Stimulated activated effector memory CD8-positive, alpha-beta T cell treated with anti-CD3 and anti-CD28 coated beads, Interleukin-12 subunit alpha, Interleukin-12 subunit beta, amount 100 ng/mL, for 72 hours (primary cell): ENCODE measurements at regions not wholly inside any gene's neighbourhood (a gene's known extent, or its start where the extent isn't known, plus 50 kb on each side); places are given as distances from the start of the nearest gene placed in this dataset.

Experiments used
- ATAC-seq: fragments of 150-1000 bp; cut with Tn5 transposase; 2 replicates; pipeline ENCODE4 v1.10.0; 2021
- DNase-seq, 2 donors: peaks; one replicate each; pipeline ENCODE4 v3.0.0; 2021 to 2022; ENCODE audit warnings: low spot score in 2 of 2
- H3K27ac Mint-ChIP-seq: one replicate; pipeline ENCODE4 v1.8.0; 2022; ENCODE audit warnings: mild to moderate bottlenecking, mixed read lengths
- H3K36me3 Mint-ChIP-seq: one replicate; pipeline ENCODE4 v1.8.0; 2022; ENCODE audit warnings: mild to moderate bottlenecking, mixed read lengths
- H3K4me1 Mint-ChIP-seq: one replicate; pipeline ENCODE4 v1.8.0; 2022; ENCODE audit warnings: mixed read lengths
- H3K4me3 Mint-ChIP-seq: one replicate; pipeline ENCODE4 v1.8.0; 2022; ENCODE audit warnings: mild to moderate bottlenecking, mixed read lengths
- H3K9me3 Mint-ChIP-seq: one replicate; pipeline ENCODE4 v1.8.0; 2022; ENCODE audit warnings: mixed read lengths

DNA sequence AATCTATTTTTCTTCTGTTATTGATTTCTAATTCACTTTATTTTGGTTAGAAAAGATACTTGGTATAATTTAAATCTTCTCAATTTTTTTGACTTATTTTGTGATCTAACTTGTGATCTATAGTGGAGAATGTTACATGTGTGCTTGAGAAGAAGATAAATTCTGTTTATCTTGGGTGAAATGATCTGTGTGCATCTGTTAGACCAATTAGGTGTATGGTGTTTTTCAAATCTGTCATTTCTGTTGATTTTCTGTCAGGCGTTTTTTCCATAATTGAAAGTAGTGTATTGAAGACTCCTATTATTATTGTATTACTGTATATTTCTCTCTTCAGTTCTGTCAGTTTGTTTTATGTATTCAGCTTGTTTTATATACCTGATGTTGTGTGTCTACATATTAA is 1668.3 kb downstream of the PLA2G4A start:
- Mint-ChIP-seq H3K4me1 (no peaks in the 10 kb centered on the region), H3K36me3 (no peaks in the 10 kb centered on the region), H3K27ac (no peak overlapping the region), H3K9me3 (peaks cover 17% of the 10 kb centered on the region), H3K4me3 (no peak overlapping the region)
- ATAC-seq (no peak), DNase-seq (no peak)

DNA sequence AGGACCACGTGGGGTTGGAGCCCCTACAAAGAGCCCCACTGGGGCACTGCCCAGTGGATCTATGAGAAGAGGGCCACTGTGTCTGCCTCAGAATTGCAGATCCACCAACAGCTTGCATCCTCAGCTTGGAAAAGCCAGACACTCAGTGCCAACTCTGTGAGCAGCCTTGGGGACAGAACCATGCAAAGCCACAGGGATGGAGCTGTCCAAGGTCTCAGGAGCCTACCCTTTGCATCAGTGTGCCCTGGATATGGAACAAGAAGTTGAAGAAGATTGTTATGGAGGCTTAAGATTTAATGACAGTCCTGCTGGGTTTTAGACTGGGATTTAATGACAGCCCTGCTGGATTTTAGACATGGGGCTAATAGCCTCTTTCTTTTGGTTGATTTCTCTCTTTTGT is 1670.9 kb downstream of the PLA2G4A start:
- H3K36me3 Mint-ChIP-seq: no peaks in the 10 kb centered on the region
- H3K4me3 Mint-ChIP-seq: no peak overlapping the region
- H3K4me1 Mint-ChIP-seq: no peaks in the 10 kb centered on the region
- no peak for ATAC-seq
- no peak overlapping the region for H3K27ac Mint-ChIP-seq
- peaks cover 14% of the 10 kb centered on the region for H3K9me3 Mint-ChIP-seq
- no peak for DNase-seq

DNA sequence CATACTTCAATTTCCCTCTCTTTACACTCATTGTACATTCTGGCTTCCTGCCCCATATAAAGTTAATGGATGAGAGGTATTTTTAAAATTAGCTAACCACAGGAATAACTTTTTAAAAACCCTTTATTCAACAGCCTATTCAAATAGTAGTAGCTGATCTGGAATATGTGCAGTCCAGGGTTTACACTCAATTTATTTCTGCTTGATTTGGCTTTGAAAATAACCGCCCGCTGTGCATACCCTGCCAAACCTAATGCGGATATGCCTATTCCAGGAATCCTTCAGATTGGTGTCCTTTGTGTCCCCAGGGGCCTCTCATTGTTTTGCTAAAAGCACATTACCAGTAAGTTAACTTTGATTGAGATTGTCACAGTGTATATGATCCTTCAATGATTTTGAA is 1686.2 kb downstream of the PLA2G4A start:
- ATAC-seq (no peak), DNase-seq (no peak)
- peaks cover 13% of the 10 kb centered on the region for H3K9me3 Mint-ChIP-seq
- H3K27ac Mint-ChIP-seq: no peak overlapping the region
- H3K36me3 Mint-ChIP-seq: no peaks in the 10 kb centered on the region
- no peak overlapping the region for H3K4me3 Mint-ChIP-seq
- H3K4me1 Mint-ChIP-seq: no peaks in the 10 kb centered on the region

DNA sequence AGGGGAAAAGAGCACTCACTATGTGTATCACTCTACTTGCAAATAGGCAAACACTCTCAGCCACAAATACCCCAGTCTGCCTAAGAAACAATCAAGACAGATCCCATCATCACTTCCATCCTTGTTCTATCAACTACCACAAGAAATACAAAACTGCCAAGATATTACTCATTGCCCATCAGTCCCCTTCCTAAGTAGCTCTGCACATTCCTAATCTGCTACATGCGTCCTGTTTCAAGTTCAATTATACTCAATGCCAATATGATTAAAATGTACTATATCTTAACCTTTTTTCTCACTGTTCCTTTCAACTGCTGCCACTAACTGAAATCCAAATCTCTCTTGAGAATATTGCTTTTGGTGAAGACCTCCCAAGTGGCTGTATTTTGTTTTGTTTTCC is 1688.4 kb downstream of the PLA2G4A start:
- Mint-ChIP-seq H3K36me3 (no peaks in the 10 kb centered on the region), H3K4me3 (no peak overlapping the region), H3K4me1 (no peaks in the 10 kb centered on the region), H3K9me3 (peaks cover 13% of the 10 kb centered on the region), H3K27ac (no peak overlapping the region)
- ATAC-seq (no peak), DNase-seq (no peak)

DNA sequence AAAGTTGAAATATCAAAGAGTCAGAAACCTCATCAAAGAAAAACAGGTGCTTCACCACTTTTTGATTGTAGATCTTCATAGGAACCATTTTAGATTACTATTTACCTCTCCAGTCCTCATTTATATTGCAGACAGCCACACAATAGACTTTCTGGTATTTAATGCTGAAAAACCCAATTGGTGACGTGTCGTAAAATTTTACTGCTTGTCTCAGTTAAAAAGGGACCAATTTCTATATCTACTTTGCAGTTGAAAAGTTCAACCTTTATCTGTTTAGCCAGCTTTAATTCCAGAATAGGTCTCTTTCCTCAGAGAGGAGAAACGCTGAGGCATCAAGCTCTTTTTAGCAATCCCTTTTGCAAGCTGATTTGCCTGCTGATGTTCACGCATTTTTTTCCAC is 1722.4 kb downstream of the PLA2G4A start:
- Mint-ChIP-seq H3K9me3 (peaks cover 19% of the 10 kb centered on the region), H3K4me3 (no peak overlapping the region), H3K36me3 (no peaks in the 10 kb centered on the region), H3K4me1 (no peaks in the 10 kb centered on the region), H3K27ac (no peak overlapping the region)
- ATAC-seq: no peak
- no peak for DNase-seq

DNA sequence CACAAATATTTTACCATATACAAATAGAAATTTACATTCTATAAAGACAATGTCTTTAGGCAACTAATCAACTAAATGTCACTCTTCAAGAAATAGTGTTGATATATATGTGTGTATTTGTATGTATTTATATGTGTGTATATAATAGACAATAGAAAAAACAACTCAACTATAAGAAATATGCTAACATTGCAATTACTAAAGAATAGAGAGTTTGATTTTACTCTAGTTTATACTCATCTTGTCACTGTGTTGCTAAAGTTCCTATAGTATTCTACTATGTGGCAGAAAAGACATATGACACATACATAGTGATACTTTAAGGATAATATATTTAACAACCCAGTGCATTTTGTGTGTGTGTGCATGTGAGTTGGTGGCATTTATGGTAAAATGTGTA is 1728.3 kb downstream of the PLA2G4A start:
- Mint-ChIP-seq H3K36me3 (no peaks in the 10 kb centered on the region), H3K4me1 (no peaks in the 10 kb centered on the region), H3K4me3 (no peak overlapping the region), H3K9me3 (peaks cover 3% of the 10 kb centered on the region), H3K27ac (no peak overlapping the region)
- DNase-seq: no peak
- ATAC-seq: no peak

DNA sequence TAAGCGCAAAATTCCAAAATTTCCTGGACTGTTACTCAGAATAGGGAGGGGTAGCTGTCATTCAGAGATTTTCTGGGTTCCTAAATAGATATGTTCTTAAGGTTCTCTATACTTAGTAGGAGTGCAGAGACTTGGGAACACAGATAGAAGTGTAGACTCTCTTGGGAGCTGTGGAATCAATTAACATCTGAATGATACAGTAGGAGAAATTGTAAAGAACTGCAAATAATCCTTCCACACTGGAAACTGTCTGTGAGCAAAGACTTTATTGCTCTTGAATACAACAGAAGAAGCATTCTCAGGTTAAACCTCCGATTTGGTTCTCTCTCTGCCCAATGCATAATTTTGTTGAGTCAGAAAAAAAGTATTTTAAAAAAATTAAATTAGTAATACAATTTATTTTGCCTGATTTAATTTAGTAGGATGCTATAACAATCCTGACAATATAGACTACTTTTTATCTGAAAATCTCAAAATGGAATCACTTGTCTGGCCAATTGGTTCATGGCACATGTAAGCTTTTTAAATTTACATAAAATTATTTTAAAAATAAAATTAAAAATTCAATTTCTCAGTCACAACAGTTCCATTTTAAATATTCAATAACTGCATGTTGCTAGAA is 1754.3 kb downstream of the PLA2G4A start:
- DNase-seq (no peak), ATAC-seq (no peak)
- no peaks in the 10 kb centered on the region for H3K36me3 Mint-ChIP-seq
- no peak overlapping the region for H3K4me3 Mint-ChIP-seq
- peaks cover 10% of the 10 kb centered on the region for H3K9me3 Mint-ChIP-seq
- no peaks in the 10 kb centered on the region for H3K4me1 Mint-ChIP-seq
- no peak overlapping the region for H3K27ac Mint-ChIP-seq

DNA sequence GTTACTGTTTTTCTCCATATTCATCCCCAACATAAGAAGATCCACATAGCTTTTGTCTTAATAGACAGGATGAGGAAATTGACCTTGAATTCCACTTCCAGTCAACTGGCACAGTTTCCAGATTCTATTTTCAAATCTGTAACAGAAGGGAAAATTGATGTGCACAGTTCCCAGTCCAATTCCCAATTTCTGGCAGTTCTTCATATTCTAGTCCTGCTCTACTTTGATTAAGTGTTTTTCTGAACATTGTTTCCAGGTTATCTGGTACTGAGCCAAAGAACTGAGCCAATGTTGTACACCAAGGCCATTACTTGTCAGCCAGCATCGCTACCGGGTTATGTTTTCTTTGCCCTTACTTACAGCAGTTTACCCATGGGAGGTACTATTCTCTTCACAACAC is 1755.4 kb downstream of the PLA2G4A start:
- H3K4me1 Mint-ChIP-seq: no peaks in the 10 kb centered on the region
- H3K27ac Mint-ChIP-seq: no peak overlapping the region
- H3K36me3 Mint-ChIP-seq: no peaks in the 10 kb centered on the region
- no peak for DNase-seq
- H3K9me3 Mint-ChIP-seq: peaks cover 5% of the 10 kb centered on the region
- ATAC-seq: no peak
- H3K4me3 Mint-ChIP-seq: no peak overlapping the region

DNA sequence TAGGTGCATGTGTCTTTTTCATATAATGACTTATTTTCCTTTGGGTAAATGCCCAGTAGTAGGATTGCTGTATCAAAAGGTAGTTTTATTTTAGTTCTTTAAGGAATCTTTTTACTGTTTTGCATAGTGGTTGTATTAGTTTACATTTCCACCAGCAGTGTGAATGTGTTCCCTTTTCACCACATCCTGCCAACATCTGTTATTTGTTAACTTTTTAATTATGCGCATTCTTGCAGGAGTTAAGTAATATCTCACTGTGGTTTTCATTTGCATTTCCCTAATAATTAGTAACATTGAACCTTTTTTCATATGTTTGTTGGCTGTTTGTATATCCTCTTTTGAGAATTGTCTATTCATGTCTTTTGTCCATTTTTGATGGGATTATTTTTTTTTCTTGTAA is 1761.9 kb downstream of the PLA2G4A start:
- Mint-ChIP-seq H3K4me3 (no peak overlapping the region), H3K9me3 (peaks cover 13% of the 10 kb centered on the region), H3K36me3 (no peaks in the 10 kb centered on the region), H3K27ac (no peak overlapping the region), H3K4me1 (no peaks in the 10 kb centered on the region)
- no peak for ATAC-seq
- DNase-seq: no peak

DNA sequence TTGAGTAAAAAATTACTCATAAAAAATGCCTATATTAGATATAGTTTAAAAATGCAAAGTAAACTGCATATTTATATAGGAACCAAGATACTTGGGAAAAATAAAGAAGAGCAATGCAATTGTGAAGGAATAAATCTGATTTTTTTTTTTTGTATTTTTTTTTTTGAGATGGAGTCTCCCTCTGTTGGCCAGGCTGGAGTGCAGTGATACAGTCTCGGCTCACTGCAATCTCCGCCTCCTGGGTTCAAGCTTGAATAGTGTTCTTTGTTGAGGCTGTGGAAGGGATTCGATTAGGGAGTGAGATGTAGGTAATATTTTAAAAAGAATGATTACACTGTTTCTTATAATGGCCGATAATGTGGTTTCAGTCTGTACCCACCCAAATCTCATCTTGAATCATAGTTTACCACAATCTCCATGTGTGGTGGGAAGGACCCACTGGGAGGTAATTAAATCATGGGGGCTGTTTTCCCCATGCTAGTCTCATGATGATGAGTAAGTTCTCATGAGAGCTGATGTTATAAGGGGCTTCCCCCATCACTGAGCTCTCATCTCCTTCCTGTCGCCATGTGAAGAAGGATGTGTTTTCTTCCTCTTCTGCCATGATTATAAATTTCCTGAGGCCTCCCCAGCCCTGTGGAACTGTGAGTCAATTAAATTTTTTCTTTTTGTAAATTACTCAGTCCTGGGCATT is 1765.9 kb downstream of the PLA2G4A start:
- Mint-ChIP-seq H3K9me3 (peaks cover 18% of the 10 kb centered on the region), H3K4me3 (no peak overlapping the region), H3K27ac (no peak overlapping the region), H3K4me1 (no peaks in the 10 kb centered on the region), H3K36me3 (no peaks in the 10 kb centered on the region)
- no peak for ATAC-seq
- DNase-seq: no peak

DNA sequence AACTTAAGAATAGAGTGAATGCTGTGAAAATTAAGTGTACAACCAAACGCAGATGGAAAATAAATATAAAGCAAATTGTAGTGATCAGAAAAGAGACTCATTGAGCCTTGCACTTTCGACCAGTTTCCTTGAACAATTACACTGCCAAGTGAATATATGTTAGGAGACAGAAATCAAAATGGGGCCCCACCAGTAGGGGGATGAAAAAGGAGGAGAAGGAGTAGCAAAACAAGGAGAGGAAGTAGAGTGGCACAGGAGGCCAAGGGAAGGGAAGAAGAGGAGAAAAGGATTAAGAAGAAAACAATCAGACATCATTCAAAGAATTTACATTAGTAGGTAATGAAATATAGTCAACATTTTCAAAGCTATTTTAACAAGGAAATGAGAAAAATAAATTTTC is 1770.6 kb downstream of the PLA2G4A start:
- Mint-ChIP-seq H3K9me3 (peaks cover 8% of the 10 kb centered on the region), H3K4me3 (no peak overlapping the region), H3K4me1 (no peaks in the 10 kb centered on the region), H3K36me3 (no peaks in the 10 kb centered on the region), H3K27ac (no peak overlapping the region)
- ATAC-seq: no peak
- no peak for DNase-seq

DNA sequence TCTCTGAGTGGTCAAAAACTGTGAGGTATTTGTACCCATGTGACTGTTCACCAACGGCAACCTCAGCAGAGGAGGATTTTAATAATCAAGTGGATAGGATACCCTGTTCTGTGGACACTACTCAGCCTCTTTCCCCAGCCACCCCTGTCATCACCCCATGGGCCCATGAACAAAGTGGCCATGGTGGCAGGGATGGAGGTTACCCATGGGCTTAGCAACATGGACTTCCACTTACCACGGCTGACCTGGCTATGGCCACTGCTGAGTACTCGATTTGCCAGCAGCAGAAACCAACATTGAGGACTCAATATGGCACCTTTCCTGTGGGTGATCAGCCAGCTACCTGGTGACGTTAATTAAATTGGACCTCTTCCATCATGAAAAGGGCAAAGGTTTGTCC is 1782.7 kb downstream of the PLA2G4A start:
- ATAC-seq (no peak), DNase-seq (no peak)
- Mint-ChIP-seq H3K4me3 (no peak overlapping the region), H3K4me1 (no peaks in the 10 kb centered on the region), H3K27ac (no peak overlapping the region), H3K9me3 (peaks cover 27% of the 10 kb centered on the region), H3K36me3 (no peaks in the 10 kb centered on the region)

DNA sequence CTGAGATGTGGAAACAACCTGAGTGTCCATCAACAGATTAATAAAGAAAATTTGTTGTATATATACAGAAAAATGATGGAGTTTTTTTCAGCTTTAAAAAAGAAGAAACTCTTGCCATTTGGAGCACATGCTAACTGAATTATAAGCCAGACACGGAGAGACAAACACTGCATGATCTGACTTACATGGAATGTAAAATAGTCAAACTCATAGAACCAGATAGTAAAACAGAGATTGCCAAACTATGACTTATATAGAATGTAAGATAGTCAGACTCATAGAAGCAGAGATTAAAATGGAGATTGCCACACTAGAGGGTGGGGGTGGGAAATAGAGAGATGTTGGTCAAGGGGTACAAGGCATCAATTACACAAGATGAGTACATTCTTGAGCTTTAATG is 1786.6 kb downstream of the PLA2G4A start:
- Mint-ChIP-seq H3K9me3 (peaks cover 24% of the 10 kb centered on the region), H3K27ac (no peak overlapping the region), H3K4me3 (no peak overlapping the region), H3K4me1 (no peaks in the 10 kb centered on the region), H3K36me3 (no peaks in the 10 kb centered on the region)
- ATAC-seq (no peak), DNase-seq (no peak)

DNA sequence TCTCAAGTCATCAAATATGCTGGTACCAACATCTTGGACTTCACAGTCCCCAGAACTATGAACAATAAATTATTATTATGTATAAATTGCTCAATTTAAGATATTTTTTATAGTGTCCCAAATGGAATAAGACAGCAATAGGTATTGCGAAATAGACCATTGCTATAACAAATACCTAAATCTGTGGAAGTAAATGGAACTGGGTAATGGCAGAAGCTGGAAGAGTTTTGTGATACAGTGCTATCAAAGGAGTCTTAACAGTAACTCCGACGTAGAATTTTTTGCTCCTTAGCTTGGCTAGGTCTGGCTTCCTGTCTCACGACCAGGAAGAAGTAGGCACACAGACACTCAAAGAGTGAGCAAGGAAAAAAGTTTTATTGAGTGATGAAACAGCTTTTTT is 1791.5 kb downstream of the PLA2G4A start:
- H3K4me1 Mint-ChIP-seq: no peaks in the 10 kb centered on the region

DNA sequence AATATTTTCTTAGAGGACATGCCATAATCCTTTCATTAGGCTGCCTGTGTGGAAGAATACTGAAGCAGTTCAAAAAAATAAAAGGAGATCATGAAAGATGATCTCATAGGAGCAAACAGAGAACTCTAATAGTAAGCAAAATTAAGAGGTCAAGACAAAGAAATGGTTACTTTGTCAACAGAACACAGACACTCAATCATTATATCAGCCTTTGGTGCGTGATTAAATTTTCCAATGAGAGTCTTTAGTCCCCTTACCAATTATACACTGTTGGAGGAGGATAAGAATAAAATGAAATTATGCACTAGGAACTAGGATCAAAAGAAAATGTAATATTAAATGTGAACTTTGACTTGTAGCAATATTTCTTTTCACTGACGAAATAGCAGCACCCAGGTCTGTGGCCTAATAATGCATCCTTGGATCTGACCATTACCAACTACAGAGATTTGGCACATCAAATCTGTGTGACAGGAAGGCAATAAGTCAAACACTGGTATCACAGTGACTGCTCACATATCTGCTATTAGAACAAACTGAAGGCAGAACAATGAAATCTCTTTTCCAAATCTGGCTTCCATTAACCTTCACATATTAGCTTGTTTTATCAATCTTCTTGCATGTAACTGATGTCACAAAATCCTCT is 1812.9 kb downstream of the PLA2G4A start:
- Mint-ChIP-seq H3K4me3 (no peak overlapping the region), H3K4me1 (no peaks in the 10 kb centered on the region), H3K9me3 (peaks cover 24% of the 10 kb centered on the region), H3K27ac (no peak overlapping the region), H3K36me3 (no peaks in the 10 kb centered on the region)
- no peak for DNase-seq
- ATAC-seq: no peak

More for the DNA sequence above, 1791.5 kb downstream of the PLA2G4A start:
- ATAC-seq (no peak), DNase-seq (no peak)
- Mint-ChIP-seq H3K36me3 (no peaks in the 10 kb centered on the region), H3K9me3 (peaks cover 15% of the 10 kb centered on the region), H3K27ac (no peak overlapping the region), H3K4me3 (no peak overlapping the region)

DNA sequence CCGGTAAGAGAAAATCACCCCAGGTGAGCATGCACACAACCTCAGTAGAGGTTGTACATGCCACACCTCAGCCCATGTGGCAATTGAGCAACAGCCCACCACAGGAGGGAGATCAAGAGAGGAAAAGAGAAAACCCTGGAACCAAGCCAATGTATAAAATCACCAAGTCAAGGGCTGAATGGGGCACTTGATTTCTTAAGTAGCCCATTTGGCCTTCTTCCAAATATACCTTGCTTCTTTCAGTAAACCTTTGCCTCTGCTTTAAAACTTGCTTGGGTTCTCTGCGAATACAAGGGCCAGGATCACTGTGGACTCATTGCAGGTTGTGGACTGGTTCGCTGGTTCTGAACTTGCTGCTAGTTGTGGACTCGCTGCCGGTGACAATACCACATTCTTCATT is 1814.0 kb downstream of the PLA2G4A start:
- no peak for DNase-seq
- H3K4me1 Mint-ChIP-seq: no peaks in the 10 kb centered on the region
- no peak overlapping the region for H3K27ac Mint-ChIP-seq
- peaks cover 24% of the 10 kb centered on the region for H3K9me3 Mint-ChIP-seq
- no peak for ATAC-seq
- no peaks in the 10 kb centered on the region for H3K36me3 Mint-ChIP-seq
- no peak overlapping the region for H3K4me3 Mint-ChIP-seq
